HUES48 (cell line): ENCODE measurements at regions not wholly inside any gene's neighbourhood (a gene's known extent, or its start where the extent isn't known, plus 50 kb on each side); places are given as distances from the start of the nearest gene placed in this dataset.

ENCODE experiments used
- H3K27ac ChIP-seq: one replicate; pipeline ENCODE4 v1.7.0; 2013; ENCODE audit warnings: low read depth, low read length, inconsistent platforms
- H3K27me3 ChIP-seq: 2 replicates; pipeline ENCODE4 v1.6.1; 2013; ENCODE audit warnings: mild to moderate bottlenecking, low read length; ENCODE audit not compliant: control insufficient read depth, insufficient read depth
- H3K36me3 ChIP-seq: 2 replicates; pipeline ENCODE4 v1.6.1; 2013; ENCODE audit warnings: low read length; ENCODE audit not compliant: control insufficient read depth, insufficient read depth
- H3K4me1 ChIP-seq: 2 replicates; pipeline ENCODE4 v1.6.1; 2013; ENCODE audit warnings: mild to moderate bottlenecking, low read length; ENCODE audit not compliant: control insufficient read depth, insufficient read depth
- H3K4me3 ChIP-seq: 2 replicates; pipeline ENCODE4 v1.5.1; 2013; ENCODE audit warnings: mild to moderate bottlenecking, low read depth, low read length
- H3K9ac ChIP-seq: 2 replicates; pipeline ENCODE4 v1.6.1; 2013; ENCODE audit warnings: mild to moderate bottlenecking, low read depth, low read length, moderate library complexity
- H3K9me3 ChIP-seq: 2 replicates; pipeline ENCODE4 v1.6.1; 2013; ENCODE audit warnings: low read length; ENCODE audit not compliant: control insufficient read depth, insufficient read depth

DNA sequence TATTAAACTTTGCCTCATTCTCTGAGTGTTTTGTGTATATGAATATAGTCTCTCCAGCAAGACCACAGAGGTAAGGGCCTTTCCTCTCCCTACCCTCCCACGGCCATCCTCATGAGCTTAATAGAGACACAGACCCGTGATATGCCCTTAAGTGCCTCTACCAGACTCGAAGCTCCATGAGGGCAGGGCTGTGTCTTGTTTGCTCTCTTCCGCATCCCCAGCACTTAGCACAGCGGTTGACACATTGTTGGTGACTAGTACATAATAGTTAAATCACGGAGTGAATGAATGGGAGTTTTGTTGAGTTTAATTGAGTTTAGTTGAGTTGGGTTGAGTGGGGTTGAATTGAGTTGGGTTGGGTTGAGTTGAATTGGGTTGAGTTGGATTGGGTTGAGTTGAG lies 122.3 kb downstream of the ZFP36L2 start:
- Histone ChIP-seq H3K4me1 (peaks cover 15% of the 10 kb centered on the region), H3K36me3 (no peaks in the 10 kb centered on the region), H3K9ac (no peak overlapping the region), H3K4me3 (no peak overlapping the region), H3K27me3 (peaks cover 12% of the 10 kb centered on the region), H3K9me3 (no peaks in the 10 kb centered on the region), H3K27ac (no peak overlapping the region)

DNA sequence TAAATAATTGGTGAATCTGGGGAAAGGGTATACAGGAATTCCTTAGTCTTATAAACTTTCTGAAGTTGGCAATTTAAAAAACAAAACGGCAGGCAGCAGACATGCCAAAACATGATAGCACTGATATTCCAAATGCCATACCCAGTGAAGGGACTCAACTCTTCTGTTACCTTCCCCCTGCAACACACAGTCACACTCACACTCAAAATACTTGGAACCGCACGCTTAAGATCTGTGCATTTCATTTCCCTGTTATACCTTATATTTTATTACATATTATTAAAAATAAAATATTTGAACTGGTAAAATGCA lies 123.4 kb downstream of the ZFP36L2 start:
- Histone ChIP-seq H3K9ac (no peak overlapping the region), H3K4me1 (peaks cover 15% of the 10 kb centered on the region), H3K27ac (no peak overlapping the region)

DNA sequence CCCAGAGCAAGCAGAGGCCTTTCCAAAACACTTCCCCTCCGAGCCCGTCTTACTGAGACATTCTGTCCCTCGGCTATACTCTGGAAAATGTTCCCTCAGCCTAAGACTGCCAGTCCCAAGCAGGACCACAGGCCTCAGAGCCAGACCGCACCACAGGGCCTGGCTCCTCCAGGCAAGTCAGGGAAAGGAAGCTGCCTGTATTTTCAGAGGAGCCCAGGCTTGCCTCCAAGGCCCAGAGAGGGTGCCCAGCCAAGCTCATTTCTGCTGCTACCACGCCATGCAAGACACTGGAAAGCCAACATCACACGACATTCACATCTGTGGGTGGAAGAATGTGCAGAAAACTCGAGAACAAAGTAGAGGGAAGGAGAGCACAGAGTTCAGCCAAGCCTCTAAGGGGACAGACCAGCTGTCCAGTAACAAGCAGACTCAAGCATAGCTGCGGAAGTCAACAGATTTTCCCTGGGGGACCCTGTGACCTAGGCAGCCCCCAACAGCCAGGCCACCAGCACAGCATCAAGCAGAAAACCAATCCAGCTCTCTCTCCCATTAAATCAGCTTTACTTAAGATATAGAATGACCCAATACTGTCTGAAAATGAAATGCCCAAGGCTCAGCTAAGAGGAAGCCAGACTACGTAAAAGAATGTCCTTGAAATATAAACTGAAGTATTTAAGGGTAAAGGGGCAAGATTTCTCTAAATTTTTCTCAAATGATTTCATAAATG lies 123.9 kb downstream of the ZFP36L2 start:
- peaks cover 13% of the 10 kb centered on the region for H3K27me3 ChIP-seq

More for the DNA sequence above, 123.4 kb downstream of the ZFP36L2 start:
- no peaks in the 10 kb centered on the region for H3K9me3 ChIP-seq
- peaks cover 13% of the 10 kb centered on the region for H3K27me3 ChIP-seq
- H3K36me3 ChIP-seq, result no peaks in the 10 kb centered on the region
- H3K4me3 ChIP-seq, result no peak overlapping the region

DNA sequence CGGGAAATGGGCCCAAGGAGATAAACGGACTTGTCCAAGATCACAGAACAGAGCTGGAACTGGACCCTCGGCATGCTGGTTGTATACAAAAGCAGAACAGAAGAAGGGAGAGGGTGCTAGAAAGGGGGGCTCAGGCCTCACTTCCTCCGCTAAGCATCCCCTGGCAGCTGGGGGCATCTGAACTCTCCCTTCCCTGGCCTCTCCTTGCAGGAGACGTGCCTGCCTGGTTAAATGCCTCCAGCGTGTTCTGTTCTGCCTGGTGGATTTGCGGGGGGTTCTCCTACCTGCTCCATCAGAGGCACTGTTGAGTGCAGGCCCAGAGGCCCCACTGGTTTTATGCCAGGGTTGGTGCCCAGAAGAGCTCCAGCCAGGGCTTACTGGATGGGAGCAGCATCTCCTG lies 124.7 kb downstream of the ZFP36L2 start:
- Histone ChIP-seq H3K36me3 (no peaks in the 10 kb centered on the region), H3K9me3 (no peaks in the 10 kb centered on the region), H3K4me3 (no peak overlapping the region), H3K4me1 (peaks cover 15% of the 10 kb centered on the region), H3K27ac (peak overlapping the region; percentile 95), H3K9ac (no peak overlapping the region), H3K27me3 (peaks cover 13% of the 10 kb centered on the region)

More for the DNA sequence above, 123.9 kb downstream of the ZFP36L2 start:
- Histone ChIP-seq H3K27ac (no peak overlapping the region), H3K9me3 (no peaks in the 10 kb centered on the region), H3K9ac (no peak overlapping the region), H3K4me1 (peaks cover 15% of the 10 kb centered on the region), H3K4me3 (no peak overlapping the region), H3K36me3 (no peaks in the 10 kb centered on the region)

DNA sequence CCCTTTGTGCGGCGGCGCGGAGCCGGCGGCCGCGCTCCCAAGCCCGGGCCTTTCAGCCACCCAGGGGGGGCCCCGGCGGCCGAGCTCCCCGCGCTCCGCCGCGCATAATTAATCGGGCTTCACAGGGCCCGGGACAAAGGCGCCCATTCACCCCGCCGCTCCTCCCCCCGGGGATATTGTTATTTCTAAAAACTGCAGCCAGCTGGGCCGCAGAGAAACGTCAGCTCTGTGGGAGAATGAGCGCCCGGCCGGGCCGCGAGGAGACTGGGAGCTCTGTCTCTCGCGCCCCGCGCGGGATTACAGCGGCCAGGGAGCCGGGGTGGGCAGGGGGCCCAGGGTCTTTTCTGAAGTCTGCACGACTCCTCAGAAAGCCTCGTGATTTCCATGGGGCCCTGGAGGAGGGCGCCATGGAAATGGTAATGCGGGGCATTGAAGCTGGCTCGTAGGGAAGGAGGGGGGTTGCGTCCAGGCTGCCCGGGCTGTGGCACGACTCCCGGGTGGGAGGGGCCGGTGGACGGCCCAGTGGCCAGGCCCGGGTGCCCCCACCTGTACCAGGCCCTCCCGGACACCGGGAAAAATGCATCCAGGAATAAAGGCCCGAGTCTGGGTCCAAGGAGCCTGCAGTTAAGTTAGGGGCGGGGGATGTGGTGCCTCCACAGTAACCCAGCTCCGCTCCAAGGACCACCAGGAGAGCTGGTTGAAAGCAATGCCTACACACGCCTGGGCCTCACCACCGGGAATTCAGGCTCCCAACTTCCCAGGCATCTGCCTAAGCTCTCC lies 125.3 kb downstream of the ZFP36L2 start:
- H3K9ac ChIP-seq, result peak overlapping the region; percentile 48; the same call in 1 of the 2 replicates
- peaks cover 13% of the 10 kb centered on the region for H3K27me3 ChIP-seq
- peaks cover 15% of the 10 kb centered on the region for H3K4me1 ChIP-seq
- no peaks in the 10 kb centered on the region for H3K9me3 ChIP-seq
- peak overlapping the region; percentile 95 for H3K27ac ChIP-seq
- H3K4me3 ChIP-seq, result peak overlapping the region; percentile 46; the same call in 1 of the 2 replicates
- H3K36me3 ChIP-seq, result no peaks in the 10 kb centered on the region

DNA sequence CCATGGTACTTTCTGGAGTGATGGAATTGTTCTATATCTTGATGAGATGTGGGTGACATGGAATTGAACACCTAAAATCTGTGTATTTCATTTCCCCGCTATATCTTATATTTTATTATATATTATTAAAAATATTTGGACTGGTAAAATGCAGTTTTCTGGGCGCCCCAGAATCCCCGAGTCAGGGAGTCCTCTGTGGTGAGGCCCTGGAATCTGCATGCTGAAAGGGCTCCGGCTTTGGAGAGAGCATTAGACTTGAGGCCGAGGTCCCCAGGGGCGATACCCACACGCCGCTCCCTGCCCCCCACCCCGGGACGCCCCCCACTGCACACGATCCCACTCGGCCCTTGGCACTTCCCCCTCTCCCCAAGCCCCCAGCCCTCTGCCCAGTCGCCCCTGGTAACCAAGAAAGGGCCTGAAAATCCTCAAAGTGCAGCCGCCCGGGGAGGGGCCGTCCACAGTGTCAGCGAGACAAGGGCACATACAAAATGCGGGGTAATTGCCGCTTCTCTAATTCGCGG lies 126.0 kb downstream of the ZFP36L2 start:
- Histone ChIP-seq H3K27me3 (peaks cover 13% of the 10 kb centered on the region), H3K27ac (peak overlapping the region; percentile 95), H3K4me3 (peak overlapping the region; percentile 26), H3K9ac (peak overlapping the region; percentile 48; the same call in 1 of the 2 replicates), H3K36me3 (no peaks in the 10 kb centered on the region), H3K4me1 (peaks cover 15% of the 10 kb centered on the region), H3K9me3 (no peaks in the 10 kb centered on the region)

DNA sequence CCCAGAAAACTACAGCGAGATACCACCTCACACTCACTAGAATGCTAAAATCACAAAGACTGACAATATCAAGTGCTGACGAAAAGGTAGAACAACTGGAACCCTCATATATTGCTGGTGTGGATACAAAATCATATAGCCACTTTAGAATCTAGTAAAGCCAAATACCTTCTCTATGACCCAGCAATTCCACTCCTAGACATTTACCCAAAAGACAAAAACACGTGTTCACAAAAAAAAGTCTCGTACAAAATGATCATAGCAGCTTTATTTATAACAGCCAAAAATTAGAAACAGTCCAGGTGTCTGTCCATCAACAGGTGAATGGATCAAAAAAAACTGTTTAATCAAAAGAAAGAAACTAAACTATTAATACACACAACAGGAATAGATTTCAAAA lies 126.6 kb downstream of the ZFP36L2 start:
- Histone ChIP-seq H3K36me3 (no peaks in the 10 kb centered on the region), H3K27ac (no peak overlapping the region), H3K9me3 (no peaks in the 10 kb centered on the region), H3K27me3 (peaks cover 13% of the 10 kb centered on the region), H3K4me1 (peaks cover 15% of the 10 kb centered on the region), H3K4me3 (no peak overlapping the region), H3K9ac (no peak overlapping the region)

DNA sequence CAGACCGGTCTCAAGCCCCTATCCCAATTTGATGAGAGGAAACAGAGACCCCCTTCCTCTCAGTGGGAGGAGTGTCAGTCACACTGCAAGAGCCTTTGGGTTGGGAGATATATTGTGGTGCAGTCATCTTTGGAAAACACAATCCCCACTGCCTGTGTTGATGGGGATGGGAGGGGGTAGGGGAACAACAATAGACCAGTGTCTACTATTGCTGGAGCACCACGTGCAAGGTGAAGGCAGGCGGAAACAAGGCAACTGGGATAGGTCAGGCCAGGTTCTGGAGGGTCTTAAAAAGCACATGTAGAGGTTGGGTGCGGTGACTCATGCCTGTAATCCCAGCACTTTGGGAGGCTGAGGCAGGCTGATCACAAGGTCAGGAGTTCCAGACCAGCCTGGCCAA lies 127.9 kb downstream of the ZFP36L2 start:
- Histone ChIP-seq H3K27ac (no peak overlapping the region), H3K9ac (no peak overlapping the region), H3K36me3 (no peaks in the 10 kb centered on the region), H3K4me1 (peaks cover 15% of the 10 kb centered on the region), H3K27me3 (peaks cover 13% of the 10 kb centered on the region), H3K4me3 (no peak overlapping the region), H3K9me3 (no peaks in the 10 kb centered on the region)

DNA sequence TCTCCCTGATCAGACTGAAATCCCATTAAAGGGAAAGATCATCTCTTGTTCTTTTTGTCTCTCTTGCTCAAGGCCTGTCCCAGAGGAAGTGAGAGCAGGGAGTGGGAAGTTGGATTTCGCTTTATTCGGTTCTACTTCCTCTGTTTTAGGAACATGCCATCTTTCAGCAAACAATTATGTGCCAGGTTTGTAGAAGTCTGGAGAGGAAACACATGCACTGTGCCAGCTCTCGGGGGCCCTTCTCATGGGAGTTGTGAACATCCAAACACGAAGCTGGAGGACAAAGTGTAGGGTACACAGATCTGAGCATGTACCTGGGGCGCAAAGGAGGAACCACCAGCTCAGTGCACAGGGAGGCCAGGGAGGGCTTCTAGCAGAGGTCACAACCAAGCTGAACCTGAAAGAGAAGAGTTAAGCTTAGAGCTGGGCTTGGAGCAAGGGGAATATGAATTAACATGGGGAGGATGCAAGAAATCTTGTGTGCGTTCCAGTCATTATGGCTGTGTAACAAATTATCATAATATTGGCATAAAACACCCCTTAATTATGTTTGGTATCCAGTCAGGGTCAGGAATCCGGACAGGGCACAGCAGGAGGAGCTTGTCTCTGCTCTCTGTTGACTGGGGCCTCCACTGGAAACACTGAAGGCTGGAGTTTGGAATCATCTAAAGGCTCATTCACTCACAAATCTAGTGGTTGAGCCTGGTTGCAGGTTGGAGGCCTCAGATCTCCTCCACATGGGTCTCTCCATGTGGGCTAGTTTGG lies 128.6 kb downstream of the ZFP36L2 start:
- Histone ChIP-seq H3K9ac (no peak overlapping the region), H3K9me3 (no peaks in the 10 kb centered on the region), H3K4me1 (peaks cover 15% of the 10 kb centered on the region), H3K4me3 (no peak overlapping the region), H3K27me3 (peaks cover 13% of the 10 kb centered on the region), H3K36me3 (no peaks in the 10 kb centered on the region), H3K27ac (no peak overlapping the region)

DNA sequence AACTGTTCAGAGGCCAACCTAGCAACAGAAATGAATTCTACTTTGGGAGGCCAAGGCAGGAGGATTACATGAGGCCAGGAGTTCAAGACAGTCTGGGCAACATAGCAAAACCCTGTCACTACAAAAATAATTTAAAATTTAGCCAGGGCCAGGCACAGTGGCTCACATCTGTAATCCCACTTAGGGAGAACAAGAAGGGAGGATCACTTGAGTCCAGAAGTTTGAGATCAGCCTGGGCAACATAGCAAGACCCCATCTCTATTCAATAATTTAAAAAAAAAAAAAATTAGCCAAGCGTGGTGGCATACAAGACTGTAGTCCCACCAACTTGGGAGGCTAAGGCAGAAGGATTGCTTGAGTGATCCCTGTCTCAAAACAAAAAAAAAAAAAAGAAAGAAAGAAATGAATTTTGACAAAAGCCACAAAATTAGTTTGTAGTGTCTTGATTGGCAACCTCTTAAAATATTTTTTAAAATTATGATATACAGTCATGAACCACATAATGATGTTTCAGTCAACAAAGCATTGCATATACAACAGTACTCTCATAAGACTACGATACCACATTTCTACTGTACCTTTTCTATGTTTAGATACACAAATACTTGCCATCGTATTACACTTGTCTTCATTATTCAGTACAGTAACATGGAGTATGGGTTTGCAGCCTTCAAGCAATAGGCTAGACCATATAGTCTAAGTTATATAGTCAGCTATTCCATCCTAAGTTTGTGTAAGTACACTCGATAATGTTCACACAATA lies 130.7 kb downstream of the ZFP36L2 start:
- no peak overlapping the region for H3K9ac ChIP-seq
- H3K4me1 ChIP-seq, result peaks cover 2% of the 10 kb centered on the region; the same call in 1 of the 2 replicates
- no peak overlapping the region for H3K4me3 ChIP-seq
- no peaks in the 10 kb centered on the region for H3K36me3 ChIP-seq
- H3K27ac ChIP-seq, result no peak overlapping the region
- peaks cover 4% of the 10 kb centered on the region; the same call in 1 of the 2 replicates for H3K27me3 ChIP-seq
- peaks cover 4% of the 10 kb centered on the region; the same call in 1 of the 2 replicates for H3K9me3 ChIP-seq
